ENCODE measurements at regions not wholly inside any gene's neighbourhood (a gene's known extent, or its start where the extent isn't known, plus 50 kb on each side); places are given as distances from the start of the nearest gene placed in this dataset.
"Not testable (repeated sequence)": the region's sequence is repeated elsewhere in the genome, so short reads cannot be mapped to it uniquely, and the experiment has no call there.

- peaks cover 0 to 18% (median 1%) of the 10 kb centered on the region in 9 donors for H3K9me3 Mint-ChIP-seq
- H3K4me1 Mint-ChIP-seq, H3K4me3 Mint-ChIP-seq, DNase-seq, H3K36me3 Mint-ChIP-seq, ATAC-seq, POLR2A ChIA-PET, H3K27ac Mint-ChIP-seq, H3K27me3 Mint-ChIP-seq: not testable (repeated sequence)
These were observed 284.5 kb upstream of the KLF4 start for GRCh38 chr9:107774099-107774498.

- no peak for ATAC-seq
- Mint-ChIP-seq H3K27ac (no peak overlapping the region), H3K36me3 (no peaks in the 10 kb centered on the region), H3K4me3 (no peak overlapping the region), H3K9me3 (peaks cover 0 to 18% (median 0%) of the 10 kb centered on the region in 9 donors), H3K4me1 (no peaks in the 10 kb centered on the region), H3K27me3 (peaks cover 0 to 6% (median 0%) of the 10 kb centered on the region in 5 donors)
- no peak for DNase-seq
- POLR2A ChIA-PET: no interaction called here
These were observed 283.4 kb upstream of the KLF4 start for GRCh38 chr9:107772988-107773387.

GRCh38 chr9:107770716-107771115 is 281.1 kb upstream of the KLF4 start:
- Mint-ChIP-seq H3K4me1 (no peaks in the 10 kb centered on the region), H3K27me3 (peaks cover 0 to 6% (median 0%) of the 10 kb centered on the region in 5 donors), H3K4me3 (no peak overlapping the region), H3K9me3 (peaks cover 0 to 18% (median 0%) of the 10 kb centered on the region in 9 donors), H3K36me3 (no peaks in the 10 kb centered on the region), H3K27ac (no peak overlapping the region)
- POLR2A ChIA-PET: no interaction called here
- DNase-seq (no peak), ATAC-seq (no peak)

GRCh38 chr9:107768224-107768623 is 278.7 kb upstream of the KLF4 start:
- no peak for ATAC-seq
- Mint-ChIP-seq H3K4me3 (no peak overlapping the region), H3K27ac (no peak overlapping the region), H3K36me3 (peaks cover 0 to 3% (median 0%) of the 10 kb centered on the region in 3 donors), H3K4me1 (no peaks in the 10 kb centered on the region), H3K9me3 (peaks cover 0 to 32% (median 7%) of the 10 kb centered on the region in 9 donors), H3K27me3 (peaks cover 0 to 9% (median 0%) of the 10 kb centered on the region in 5 donors)
- POLR2A ChIA-PET: no interaction called here
- DNase-seq: no peak

GRCh38 chr9:107767711-107768110 is 278.1 kb upstream of the KLF4 start:
- peaks cover 0 to 3% (median 0%) of the 10 kb centered on the region in 3 donors for H3K36me3 Mint-ChIP-seq
- POLR2A ChIA-PET: no interaction called here
- H3K27me3 Mint-ChIP-seq: peaks cover 0 to 9% (median 0%) of the 10 kb centered on the region in 5 donors
- H3K4me3 Mint-ChIP-seq: no peak overlapping the region
- H3K9me3 Mint-ChIP-seq: peaks cover 0 to 32% (median 7%) of the 10 kb centered on the region in 9 donors
- ATAC-seq: no peak
- no peaks in the 10 kb centered on the region for H3K4me1 Mint-ChIP-seq
- DNase-seq: no peak
- H3K27ac Mint-ChIP-seq: no peak overlapping the region

GRCh38 chr9:107763469-107763868 is 273.9 kb upstream of the KLF4 start:
- H3K4me1 Mint-ChIP-seq, H3K27ac Mint-ChIP-seq, H3K36me3 Mint-ChIP-seq, DNase-seq, POLR2A ChIA-PET, H3K27me3 Mint-ChIP-seq, H3K4me3 Mint-ChIP-seq, ATAC-seq: not testable (repeated sequence)
- peaks cover 3 to 20% (median 9%) of the 10 kb centered on the region in 9 donors for H3K9me3 Mint-ChIP-seq

GRCh38 chr9:107761307-107761706 is 271.7 kb upstream of the KLF4 start:
- no peak overlapping the region for H3K4me3 Mint-ChIP-seq
- no peak overlapping the region for H3K27ac Mint-ChIP-seq
- H3K36me3 Mint-ChIP-seq: peaks cover 0 to 3% (median 0%) of the 10 kb centered on the region in 3 donors
- DNase-seq: no peak
- POLR2A ChIA-PET: no interaction called here
- H3K9me3 Mint-ChIP-seq: peaks cover 3 to 20% (median 9%) of the 10 kb centered on the region in 9 donors
- H3K4me1 Mint-ChIP-seq: peaks cover 0 to 9% (median under 1%) of the 10 kb centered on the region in 4 donors
- ATAC-seq: no peak
- peaks cover 0 to 3% (median 0%) of the 10 kb centered on the region in 5 donors for H3K27me3 Mint-ChIP-seq

- Mint-ChIP-seq H3K27me3 (peaks cover 0 to 3% (median 0%) of the 10 kb centered on the region in 5 donors), H3K4me3 (no peak overlapping the region), H3K4me1 (peaks cover 0 to 9% (median under 1%) of the 10 kb centered on the region in 4 donors), H3K9me3 (peaks cover 3 to 20% (median 9%) of the 10 kb centered on the region in 9 donors), H3K27ac (no peak overlapping the region), H3K36me3 (peaks cover 0 to 3% (median 0%) of the 10 kb centered on the region in 3 donors)
- ATAC-seq: no peak
- POLR2A ChIA-PET: no interaction called here
- no peak for DNase-seq
These were observed 271.1 kb upstream of the KLF4 start for GRCh38 chr9:107760469-107761242.

- Mint-ChIP-seq H3K27me3 (peaks cover 0 to 3% (median 0%) of the 10 kb centered on the region in 5 donors), H3K27ac (no peak overlapping the region), H3K9me3 (peaks cover 3 to 20% (median 9%) of the 10 kb centered on the region in 9 donors), H3K36me3 (peaks cover 0 to 3% (median 0%) of the 10 kb centered on the region in 3 donors), H3K4me3 (no peak overlapping the region), H3K4me1 (peaks cover 0 to 9% (median under 1%) of the 10 kb centered on the region in 4 donors)
- ATAC-seq: no peak
- POLR2A ChIA-PET: no interaction called here
- no peak for DNase-seq
These were observed 270.2 kb upstream of the KLF4 start for GRCh38 chr9:107759823-107760166.

- Mint-ChIP-seq H3K4me3 (no peak overlapping the region), H3K27ac (no peak overlapping the region)
- ATAC-seq: no peak
These were observed 269.6 kb upstream of the KLF4 start for GRCh38 chr9:107759009-107759822.

GRCh38 chr9:107756091-107756490 is 266.5 kb upstream of the KLF4 start:
- POLR2A ChIA-PET: no interaction called here
- DNase-seq: no peak
- H3K27me3 Mint-ChIP-seq: peaks cover 0 to 2% (median 0%) of the 10 kb centered on the region in 5 donors
- H3K27ac Mint-ChIP-seq: no peak overlapping the region
- H3K4me3 Mint-ChIP-seq: no peak overlapping the region
- H3K9me3 Mint-ChIP-seq: peaks cover 0 to 7% (median 4%) of the 10 kb centered on the region in 9 donors
- ATAC-seq: no peak
- H3K4me1 Mint-ChIP-seq: peaks cover 0 to 7% (median 0%) of the 10 kb centered on the region in 4 donors
- no peaks in the 10 kb centered on the region for H3K36me3 Mint-ChIP-seq

More at GRCh38 chr9:107759009-107759822, 269.6 kb upstream of the KLF4 start:
- Mint-ChIP-seq H3K9me3 (peaks cover 1 to 16% (median 8%) of the 10 kb centered on the region in 9 donors), H3K4me1 (peaks cover 0 to 9% (median under 1%) of the 10 kb centered on the region in 4 donors), H3K27me3 (peaks cover 0 to 3% (median 0%) of the 10 kb centered on the region in 5 donors), H3K36me3 (peaks cover 0 to 3% (median 0%) of the 10 kb centered on the region in 3 donors)
- POLR2A ChIA-PET: no interaction called here
- no peak for DNase-seq

GRCh38 chr9:107755246-107755645 is 265.7 kb upstream of the KLF4 start:
- Mint-ChIP-seq H3K9me3 (peaks cover 0 to 7% (median 2%) of the 10 kb centered on the region in 9 donors), H3K4me1 (no peaks in the 10 kb centered on the region), H3K4me3 (no peak overlapping the region), H3K27me3 (peaks cover 0 to 2% (median 0%) of the 10 kb centered on the region in 5 donors), H3K27ac (no peak overlapping the region), H3K36me3 (no peaks in the 10 kb centered on the region)
- no peak for ATAC-seq
- POLR2A ChIA-PET: no interaction called here
- DNase-seq: no peak
